Mucosa of descending colon (tissue), 3 donors: ENCODE measurements at regions not wholly inside any gene's neighbourhood (a gene's known extent, or its start where the extent isn't known, plus 50 kb on each side); places are given as distances from the start of the nearest gene placed in this dataset.

Experiments used
- ATAC-seq: fragments of 200-7000 bp; cut with Tn5 transposase; one replicate; pipeline ENCODE4 v1.9.1; 2020; ENCODE audit warnings: mild to moderate bottlenecking, moderate library complexity
- DNase-seq, 3 donors: peaks; one replicate each; pipeline ENCODE4 v3.0.0-alpha.2; 2020
- H3K36me3 ChIP-seq: fragments of 200-600 bp; one replicate; pipeline ENCODE4 v1.8.0; 2021; ENCODE audit warnings: low read depth, mild to moderate bottlenecking
- H3K4me1 ChIP-seq: fragments of 200-600 bp; one replicate; pipeline ENCODE4 v1.8.0; 2021; ENCODE audit warnings: low read depth, mild to moderate bottlenecking
- H3K4me3 ChIP-seq: fragments of 200-600 bp; one replicate; pipeline ENCODE4 v1.8.0; 2021; ENCODE audit warnings: mild to moderate bottlenecking
- H3K9me3 ChIP-seq: fragments of 200-600 bp; one replicate; pipeline ENCODE4 v1.8.0; 2021; ENCODE audit warnings: mild to moderate bottlenecking
- intact Hi-C, 2 donors: fragments of 100-400 bp; cut with DNase I in 1 of 2; cut with micrococcal nuclease in 1 of 2; formaldehyde crosslinking; loops; one replicate each; pipeline versions ENCODE4 v1.11.0 to v1.11.1; 2022; cut with DNase I, micrococcal nuclease
- TF ChIP-seq, protein P1 (sequence below): fragments of 200-600 bp; IDR thresholded peaks from one replicate; pipeline ENCODE4 v1.8.0; 2022; ENCODE audit warnings: antibody characterized with exemption, mild to moderate bottlenecking
- donor health status: DM: no; HTN: no; CAD: no; lungs with moderate emphysema.
- donor health status: DM: no; HTN: no; CAD: no.
- donor health status: DM: no; HTN: yes; CAD: no.

DNA sequence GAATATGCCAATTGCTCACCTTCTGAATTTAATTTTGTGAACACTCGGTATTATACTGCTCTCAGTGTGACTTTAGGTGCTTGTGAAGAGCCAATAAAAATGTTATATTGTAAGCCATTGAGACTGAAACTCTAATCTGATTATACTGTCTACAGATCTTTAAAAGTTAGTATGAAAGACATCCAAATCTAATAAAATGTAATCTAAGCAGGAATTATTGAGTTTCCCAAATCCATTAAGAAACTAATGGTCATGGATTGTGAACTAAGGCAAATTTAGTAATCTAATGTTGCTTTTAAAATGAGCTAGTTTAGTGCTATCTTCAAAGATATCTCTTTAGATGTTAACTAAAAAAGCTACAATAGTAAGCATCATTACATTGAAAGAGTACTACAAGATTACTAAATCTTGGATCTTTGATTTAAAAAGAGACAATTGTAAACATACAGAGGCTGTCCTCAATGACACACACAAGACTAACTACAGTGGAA lies 1132.4 kb upstream of the B3GALT2 start:
- intact Hi-C loops, result no loop called here
- ATAC-seq, result no peak
- no peak for DNase-seq

DNA sequence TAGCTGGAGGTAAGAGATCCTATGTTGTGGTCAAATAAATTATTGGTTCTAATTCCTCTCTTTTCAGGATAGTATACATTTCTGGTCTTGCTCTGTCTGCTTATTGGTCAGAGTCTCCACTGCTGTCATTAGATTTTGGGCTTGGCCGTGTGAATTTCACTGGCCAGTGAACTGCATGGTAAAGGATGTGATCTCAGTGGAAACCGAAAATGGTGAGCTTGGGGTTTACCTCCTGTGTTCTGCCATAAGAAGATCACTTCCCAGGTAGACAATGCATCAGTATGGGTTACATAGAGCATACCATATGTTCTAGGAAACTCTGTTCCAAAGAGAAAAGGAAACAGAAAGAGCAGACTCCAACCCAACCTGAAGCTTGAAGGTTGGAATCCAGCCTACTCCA lies 1123.3 kb upstream of the B3GALT2 start:
- no peak for DNase-seq
- Histone ChIP-seq H3K36me3 (no peaks in the 10 kb centered on the region), H3K4me3 (no peak overlapping the region), H3K9me3 (no peaks in the 10 kb centered on the region), H3K4me1 (no peaks in the 10 kb centered on the region)
- TF ChIP-seq, protein P1, sequence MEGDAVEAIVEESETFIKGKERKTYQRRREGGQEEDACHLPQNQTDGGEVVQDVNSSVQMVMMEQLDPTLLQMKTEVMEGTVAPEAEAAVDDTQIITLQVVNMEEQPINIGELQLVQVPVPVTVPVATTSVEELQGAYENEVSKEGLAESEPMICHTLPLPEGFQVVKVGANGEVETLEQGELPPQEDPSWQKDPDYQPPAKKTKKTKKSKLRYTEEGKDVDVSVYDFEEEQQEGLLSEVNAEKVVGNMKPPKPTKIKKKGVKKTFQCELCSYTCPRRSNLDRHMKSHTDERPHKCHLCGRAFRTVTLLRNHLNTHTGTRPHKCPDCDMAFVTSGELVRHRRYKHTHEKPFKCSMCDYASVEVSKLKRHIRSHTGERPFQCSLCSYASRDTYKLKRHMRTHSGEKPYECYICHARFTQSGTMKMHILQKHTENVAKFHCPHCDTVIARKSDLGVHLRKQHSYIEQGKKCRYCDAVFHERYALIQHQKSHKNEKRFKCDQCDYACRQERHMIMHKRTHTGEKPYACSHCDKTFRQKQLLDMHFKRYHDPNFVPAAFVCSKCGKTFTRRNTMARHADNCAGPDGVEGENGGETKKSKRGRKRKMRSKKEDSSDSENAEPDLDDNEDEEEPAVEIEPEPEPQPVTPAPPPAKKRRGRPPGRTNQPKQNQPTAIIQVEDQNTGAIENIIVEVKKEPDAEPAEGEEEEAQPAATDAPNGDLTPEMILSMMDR, result no peak
- intact Hi-C loops, result no loop called here
- no peak for ATAC-seq

More for the DNA sequence above, 1132.4 kb upstream of the B3GALT2 start:
- Histone ChIP-seq H3K36me3 (no peaks in the 10 kb centered on the region), H3K4me3 (no peak overlapping the region), H3K4me1 (no peaks in the 10 kb centered on the region), H3K9me3 (no peaks in the 10 kb centered on the region)
- TF ChIP-seq, protein P1, result no peak

DNA sequence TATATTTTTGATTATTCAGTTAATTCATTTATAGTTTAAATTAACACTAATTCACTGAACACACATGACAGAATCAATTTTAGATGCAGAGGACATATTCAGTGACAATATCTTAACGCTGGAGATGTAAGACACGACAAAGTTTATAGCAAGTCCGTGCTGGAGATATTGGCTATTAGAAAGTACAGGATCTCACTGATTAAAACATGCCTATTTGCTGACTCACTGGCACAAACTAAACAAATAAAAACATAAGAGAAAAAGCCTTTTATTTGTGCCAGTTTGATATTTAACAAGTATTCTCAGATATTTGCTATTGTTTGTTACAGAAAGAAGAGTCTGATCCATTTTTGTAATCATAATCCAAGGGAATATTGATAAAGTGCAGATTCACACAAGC lies 1122.9 kb upstream of the B3GALT2 start:
- TF ChIP-seq, protein P1, result no peak

DNA sequence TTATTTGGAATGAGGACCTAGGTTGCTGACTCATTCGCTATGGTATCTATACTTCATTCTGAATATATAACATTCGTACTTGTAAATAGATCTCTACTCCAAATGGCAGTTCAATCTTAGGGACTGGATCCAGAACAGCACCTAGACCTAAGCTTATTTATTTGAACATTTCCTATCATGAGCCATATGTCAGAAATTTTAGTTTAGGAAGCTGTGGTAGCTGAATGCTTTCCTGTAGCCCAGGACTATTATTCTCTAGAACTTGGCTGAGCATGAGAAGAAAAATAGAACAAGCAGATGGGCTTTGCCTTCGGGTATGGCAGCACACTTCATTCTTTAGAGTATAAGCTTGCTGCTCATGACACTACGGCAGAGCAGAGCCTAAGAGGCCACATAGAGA lies 1114.4 kb upstream of the B3GALT2 start:
- TF ChIP-seq, protein P1, result no peak
- no peaks in the 10 kb centered on the region for H3K4me1 ChIP-seq
- intact Hi-C loops, result no loop called here
- no peaks in the 10 kb centered on the region for H3K9me3 ChIP-seq
- H3K36me3 ChIP-seq, result no peaks in the 10 kb centered on the region
- no peak for ATAC-seq
- H3K4me3 ChIP-seq, result no peak overlapping the region
- no peak for DNase-seq

More for the DNA sequence above, 1122.9 kb upstream of the B3GALT2 start:
- Histone ChIP-seq H3K36me3 (no peaks in the 10 kb centered on the region), H3K4me3 (no peak overlapping the region), H3K4me1 (no peaks in the 10 kb centered on the region), H3K9me3 (no peaks in the 10 kb centered on the region)
- intact Hi-C loops, result no loop called here
- ATAC-seq (no peak), DNase-seq (no peak)

DNA sequence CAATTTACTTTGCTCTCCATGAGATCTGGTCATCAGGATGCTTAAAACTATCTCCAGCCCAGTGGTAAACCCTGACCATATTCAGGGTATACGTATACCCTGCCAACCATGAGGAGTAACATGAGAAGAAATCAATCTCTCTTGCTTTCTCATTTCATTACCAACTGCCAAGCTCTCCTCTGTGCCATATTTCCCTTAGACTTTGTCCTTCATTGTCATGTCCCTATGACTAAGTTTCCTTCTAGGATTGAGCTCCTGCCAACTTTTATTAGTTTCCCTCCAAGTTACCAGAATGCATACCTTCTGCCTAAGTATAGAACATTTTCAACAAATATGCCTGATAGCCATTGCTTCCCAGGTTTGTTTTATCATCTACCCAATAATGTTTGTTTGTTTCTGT lies 1113.9 kb upstream of the B3GALT2 start:
- H3K4me1 ChIP-seq, result no peaks in the 10 kb centered on the region
- TF ChIP-seq, protein P1, result no peak
- H3K4me3 ChIP-seq, result no peak overlapping the region
- ATAC-seq (peak; percentile 65), DNase-seq (no peak)
- no peaks in the 10 kb centered on the region for H3K9me3 ChIP-seq
- intact Hi-C loops, result no loop called here
- H3K36me3 ChIP-seq, result no peaks in the 10 kb centered on the region
